Heart left ventricle (tissue), 16 donors: ENCODE measurements at regions not wholly inside any gene's neighbourhood (a gene's known extent, or its start where the extent isn't known, plus 50 kb on each side); places are given as distances from the start of the nearest gene placed in this dataset.

Experiments
- ATAC-seq, 4 donors: fragments of 200-7000 bp; cut with Tn5 transposase; one replicate each; pipeline ENCODE4 v1.9.1; 2020 to 2022; ENCODE audit warnings: moderate library complexity in 4 of 4, mild to moderate bottlenecking in 3 of 4, moderate number of reproducible peaks in 1 of 4
- DNase-seq, 5 donors: peaks; one replicate each; pipeline ENCODE4 v3.0.0-alpha.2; 2020
- H3K27ac ChIP-seq, 12 donors: fragments of 200-600 bp; sonication (generic) in 4 of 12; one replicate each; pipeline versions ENCODE4 v1.5.0 to v1.8.0; 2016 to 2022; ENCODE audit warnings: mild to moderate bottlenecking in 2 of 12
- H3K27me3 ChIP-seq, 9 donors: fragments of 200-600 bp; sonication (generic) in 2 of 9; one replicate each; pipeline versions ENCODE4 v1.5.1 to v1.8.0; 2016 to 2022; ENCODE audit warnings: mild to moderate bottlenecking in 3 of 9
- H3K36me3 ChIP-seq, 9 donors: fragments of 200-600 bp; sonication (generic) in 2 of 9; one replicate each; pipeline versions ENCODE4 v1.5.0 to v1.8.0; 2018 to 2022; ENCODE audit warnings: mild to moderate bottlenecking in 2 of 9
- H3K4me1 ChIP-seq, 12 donors: fragments of 200-600 bp; sonication (generic) in 4 of 12; one replicate each; pipeline versions ENCODE4 v1.5.0 to v1.8.0; 2016 to 2022; ENCODE audit warnings: mild to moderate bottlenecking in 3 of 12
- H3K4me3 ChIP-seq, 12 donors: fragments of 200-600 bp; sonication (generic) in 4 of 12; one replicate each; pipeline versions ENCODE4 v1.5.0 to v1.8.0; 2017 to 2022; ENCODE audit warnings: mild to moderate bottlenecking in 9 of 12, moderate library complexity in 4 of 12
- H3K9me3 ChIP-seq, 12 donors: fragments of 200-600 bp; sonication (generic) in 4 of 12; one replicate each; pipeline versions ENCODE4 v1.5.0 to v1.8.0; 2016 to 2022; ENCODE audit warnings: mild to moderate bottlenecking in 1 of 12
- POLR2A ChIP-seq, 2 donors: fragments of 450-650 bp; IDR thresholded peaks; one replicate each; pipeline ENCODE4 v1.6.1; 2017; ENCODE audit warnings: antibody characterized with exemption in 2 of 2, mild to moderate bottlenecking in 2 of 2, moderate library complexity in 2 of 2
- WGBS, 4 donors: extraction: QIAGEN DNeasy Blood & Tissue Kit in 2 of 4; methylation state at CpG; one replicate each; pipeline versions ENCODE4 v1.1.5 to v1.1.7; 2013 to 2018; 5-methylcytosine and 5-hydroxymethylcytosine counted together
- intact Hi-C, 10 donors: fragments of 100-400 bp; cut with DNase I; formaldehyde crosslinking; loops; one replicate each; pipeline versions ENCODE4 v1.11.1 to v1.14.2; 2022
- TF ChIP-seq, protein P1 (sequence below), 12 donors: fragments of 200-600 bp; sonication (generic) in 4 of 12; IDR thresholded peaks; one replicate each; pipeline versions ENCODE4 v1.5.0 to v1.8.0; 2018 to 2022; ENCODE audit warnings: antibody characterized with exemption in 12 of 12, mild to moderate bottlenecking in 5 of 12
- donor health status: ischemic (EF 13 %, LVEDD 7.1; RV severe dilation, severe dysfunction).
- donor health status: healthy with polysubstance abuse.
- donor health status: DM: no; HTN: yes; CAD: no.
- donor health status: DM: no; HTN: no; CAD: no.
- donor health status: ischemic (EF 25% LVEDD 6.9; RV normal size, moderate dysfunction).
- donor health status: ischemic (EF 25% LVEDD 5.7; RV mildly dilated, moderate dysfunction).
- donor health status: healthy.
- donor health status: DM: yes; HTN: yes; CAD: no.
- donor health status: ischemic (EF 35%, LVEDD 5.7; RV mildly dilated, moderate dysfunction).
- donor health status: nonischemic (EF 11% LVEDD 7.7; RV severe dilation, severe dysfunction).
- donor health status: DM: yes; HTN: yes; CAD: no.
- donor health status: PGD.
- donor health status: ischemic (EF 29% LVEDD 5.4; RV normal size, mild dysfunction).
- donor health status: nonischemic (EF 23%, LVEDD 6.1; RV moderate dilation, normal function).

DNA sequence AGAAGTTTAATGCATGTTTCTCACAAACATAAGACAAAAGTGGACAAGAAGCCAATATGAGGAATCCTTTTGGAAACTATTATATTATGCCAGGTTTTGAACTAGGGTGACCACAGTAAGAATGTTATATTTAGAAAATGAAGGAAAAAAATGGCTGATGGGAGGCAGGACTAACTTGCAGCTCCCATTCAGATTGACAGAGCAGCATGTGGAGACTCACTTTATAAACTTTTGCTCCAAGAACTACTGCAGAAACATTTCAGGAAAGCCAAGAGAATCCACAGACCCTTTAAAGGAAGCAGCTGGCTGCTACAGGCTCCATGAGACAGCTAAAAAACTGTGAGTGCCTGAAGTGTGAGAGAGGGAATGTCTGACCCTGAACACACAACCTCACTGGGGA, 738.6 kb upstream of the GRIA3 start:
- no peak for ATAC-seq
- TF ChIP-seq, protein P1, sequence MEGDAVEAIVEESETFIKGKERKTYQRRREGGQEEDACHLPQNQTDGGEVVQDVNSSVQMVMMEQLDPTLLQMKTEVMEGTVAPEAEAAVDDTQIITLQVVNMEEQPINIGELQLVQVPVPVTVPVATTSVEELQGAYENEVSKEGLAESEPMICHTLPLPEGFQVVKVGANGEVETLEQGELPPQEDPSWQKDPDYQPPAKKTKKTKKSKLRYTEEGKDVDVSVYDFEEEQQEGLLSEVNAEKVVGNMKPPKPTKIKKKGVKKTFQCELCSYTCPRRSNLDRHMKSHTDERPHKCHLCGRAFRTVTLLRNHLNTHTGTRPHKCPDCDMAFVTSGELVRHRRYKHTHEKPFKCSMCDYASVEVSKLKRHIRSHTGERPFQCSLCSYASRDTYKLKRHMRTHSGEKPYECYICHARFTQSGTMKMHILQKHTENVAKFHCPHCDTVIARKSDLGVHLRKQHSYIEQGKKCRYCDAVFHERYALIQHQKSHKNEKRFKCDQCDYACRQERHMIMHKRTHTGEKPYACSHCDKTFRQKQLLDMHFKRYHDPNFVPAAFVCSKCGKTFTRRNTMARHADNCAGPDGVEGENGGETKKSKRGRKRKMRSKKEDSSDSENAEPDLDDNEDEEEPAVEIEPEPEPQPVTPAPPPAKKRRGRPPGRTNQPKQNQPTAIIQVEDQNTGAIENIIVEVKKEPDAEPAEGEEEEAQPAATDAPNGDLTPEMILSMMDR (IDR thresholded peaks at IDR 0.05), result no peak
- no peak for TF ChIP-seq POLR2A (IDR thresholded peaks at IDR 0.05)
- peaks cover 0 to 11% (median 0%) of the 10 kb centered on the region in 12 donors for H3K4me1 ChIP-seq
- H3K4me3 ChIP-seq, result no peak overlapping the region
- no peak for DNase-seq
- intact Hi-C loops, result no loop called here
- no peak overlapping the region for H3K27ac ChIP-seq
- H3K36me3 ChIP-seq, result no peaks in the 10 kb centered on the region
- H3K27me3 ChIP-seq, result no peaks in the 10 kb centered on the region
- H3K9me3 ChIP-seq, result peaks cover 0 to 17% (median 0%) of the 10 kb centered on the region in 12 donors

DNA sequence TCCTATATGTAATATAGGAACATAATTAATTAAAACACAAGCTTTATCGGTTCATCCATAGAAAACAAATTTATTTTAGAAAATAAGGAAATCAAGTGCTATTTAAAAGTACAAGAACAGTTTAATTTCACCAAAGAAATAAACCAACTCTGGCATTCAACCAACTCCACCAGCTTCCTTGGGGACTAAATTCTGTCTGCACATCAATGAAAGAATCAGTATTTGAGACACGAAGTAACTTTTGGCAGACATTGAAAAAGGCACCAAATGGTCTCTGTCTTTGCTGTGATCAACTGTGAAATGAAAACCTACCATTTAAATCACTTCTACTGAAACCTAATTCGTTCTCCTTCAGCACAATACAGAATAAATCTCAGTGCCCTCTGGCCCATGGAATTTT, 719.7 kb upstream of the GRIA3 start:
- TF ChIP-seq POLR2A (IDR thresholded peaks at IDR 0.05), result no peak
- TF ChIP-seq, protein P1 (IDR thresholded peaks at IDR 0.05), result no peak
- Histone ChIP-seq H3K27ac (no peak overlapping the region), H3K36me3 (no peaks in the 10 kb centered on the region), H3K4me3 (no peak overlapping the region), H3K9me3 (no peaks in the 10 kb centered on the region), H3K4me1 (no peaks in the 10 kb centered on the region), H3K27me3 (no peaks in the 10 kb centered on the region)
- DNase-seq (no peak), ATAC-seq (no peak)
- 42 to 55% (median 51%) methylated on average over 3 of the region's 3 CpGs for WGBS, 4 donors
- intact Hi-C loops, result no loop called here

DNA sequence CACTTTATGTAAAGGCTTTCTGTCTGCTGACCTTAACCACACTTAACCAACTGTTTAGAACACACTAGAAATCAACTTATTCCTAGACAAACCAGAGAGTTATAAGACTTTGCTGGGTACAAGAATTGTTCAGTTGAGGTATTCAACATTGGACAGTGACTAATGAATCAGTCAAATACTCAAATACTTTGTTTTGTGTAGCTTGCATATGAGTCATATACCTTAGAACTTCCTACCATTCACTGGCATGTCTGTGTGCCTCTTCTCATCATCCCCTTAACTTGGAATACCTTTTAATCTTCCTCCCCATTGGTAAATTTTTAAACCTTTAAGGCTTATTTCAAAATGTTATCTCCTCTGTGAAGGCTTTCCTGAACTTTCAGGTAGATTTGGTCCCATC, 708.8 kb upstream of the GRIA3 start:
- no peaks in the 10 kb centered on the region for H3K27me3 ChIP-seq
- no peaks in the 10 kb centered on the region for H3K36me3 ChIP-seq
- H3K4me3 ChIP-seq, result no peak overlapping the region
- DNase-seq, result no peak
- no peak overlapping the region for H3K27ac ChIP-seq
- peaks cover 0 to 6% (median 0%) of the 10 kb centered on the region in 12 donors for H3K4me1 ChIP-seq
- intact Hi-C loops, result no loop called here
- H3K9me3 ChIP-seq, result no peaks in the 10 kb centered on the region
- TF ChIP-seq, protein P1 (IDR thresholded peaks at IDR 0.05), result no peak
- TF ChIP-seq POLR2A (IDR thresholded peaks at IDR 0.05), result no peak
- no peak for ATAC-seq

DNA sequence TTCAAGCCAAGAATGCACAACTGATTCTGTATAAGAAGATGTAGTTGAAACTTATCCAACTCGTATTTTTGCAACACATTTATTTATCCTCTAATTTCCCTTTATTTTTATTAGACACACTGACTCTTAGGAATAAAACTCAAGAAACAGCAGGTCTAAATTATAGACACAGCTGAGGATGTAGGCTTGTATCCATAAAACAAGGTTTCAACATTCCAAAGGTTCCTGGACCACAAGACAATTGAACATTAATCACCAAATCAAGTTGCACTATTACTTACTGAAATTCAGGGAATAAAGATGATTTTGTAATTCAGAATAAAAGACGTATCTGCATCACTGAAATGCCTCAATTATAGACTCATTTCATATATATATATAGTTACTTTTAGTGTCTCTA, 683.5 kb upstream of the GRIA3 start:
- WGBS, 4 donors, result 54 to 71% (median 63%) methylated on average over 2 of the region's 2 CpGs
- DNase-seq (no peak), ATAC-seq (no peak)
- intact Hi-C loops, result no loop called here
- Histone ChIP-seq H3K27me3 (no peaks in the 10 kb centered on the region), H3K9me3 (no peaks in the 10 kb centered on the region), H3K27ac (no peak overlapping the region), H3K4me1 (no peaks in the 10 kb centered on the region), H3K4me3 (no peak overlapping the region), H3K36me3 (no peaks in the 10 kb centered on the region)
- TF ChIP-seq, protein P1 (IDR thresholded peaks at IDR 0.05), result no peak
- no peak for TF ChIP-seq POLR2A (IDR thresholded peaks at IDR 0.05)
